ENCODE measurements at regions not wholly inside any gene's neighbourhood (a gene's known extent, or its start where the extent isn't known, plus 50 kb on each side); places are given as distances from the start of the nearest gene placed in this dataset.

DNA sequence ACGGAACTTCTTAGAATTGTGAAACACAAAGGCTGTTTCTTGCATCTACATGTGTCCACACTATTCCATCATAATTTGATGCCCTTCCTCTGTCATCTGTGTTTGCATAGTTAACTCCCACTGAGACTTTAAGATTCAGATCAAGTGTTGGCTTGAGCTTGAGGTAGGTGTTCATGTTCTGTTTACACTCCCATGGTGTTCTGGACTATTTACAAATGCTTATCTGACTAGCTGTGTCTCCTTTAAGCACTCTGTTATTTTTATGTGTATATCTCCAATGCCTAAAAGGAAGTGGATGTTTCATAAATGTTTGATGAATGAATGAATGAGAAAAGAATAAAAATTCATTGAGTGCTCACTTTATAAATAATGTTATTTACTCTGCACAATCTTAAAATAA, 622.7 kb downstream of the RAB28 start:
- no peak for DNase-seq (ENCODE audit: low read depth)

DNA sequence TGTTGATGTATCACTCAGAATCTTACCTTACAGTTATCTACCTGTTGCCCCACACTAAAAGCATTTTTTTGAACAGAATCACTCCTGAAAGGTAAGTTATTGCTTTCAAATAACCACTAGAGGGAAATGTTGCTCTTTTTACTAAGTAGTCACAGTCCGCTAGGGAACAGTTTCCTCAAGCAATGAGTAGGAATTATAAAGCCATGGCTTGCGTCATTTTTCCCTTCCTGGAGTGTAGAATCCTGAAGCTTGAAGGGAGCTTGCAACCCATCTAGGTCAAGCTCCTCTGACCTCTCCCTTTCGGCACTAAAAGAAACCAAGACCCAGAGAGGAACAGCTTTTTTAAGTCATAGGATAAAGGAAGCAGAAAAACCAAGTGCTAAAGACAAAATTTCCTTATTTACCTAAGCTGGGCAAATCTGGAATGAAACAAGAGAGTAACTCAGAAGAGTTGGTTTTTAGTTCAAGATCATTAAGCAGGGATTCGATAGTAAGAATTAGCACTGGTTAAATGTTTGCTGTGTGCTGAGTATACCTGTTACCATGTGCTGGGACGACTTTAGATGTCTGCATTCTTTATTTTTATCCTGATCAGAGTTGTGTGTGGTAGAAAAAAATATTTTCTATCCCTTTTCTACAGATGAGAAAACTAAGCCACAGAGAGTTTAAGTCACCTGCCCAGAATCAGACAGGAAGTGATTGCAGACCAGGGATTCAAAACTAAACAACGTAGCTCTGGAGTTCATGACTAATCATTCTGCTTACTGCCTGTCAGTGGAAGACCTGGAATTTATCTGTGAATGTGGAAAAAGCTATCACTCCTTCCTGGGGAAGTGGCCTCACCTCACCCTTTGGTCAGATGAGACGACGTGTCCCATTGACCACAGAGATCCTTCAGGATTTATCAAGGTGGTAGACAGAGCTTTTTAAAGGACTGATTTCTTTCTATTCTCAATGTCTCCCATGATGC, 631.5 kb downstream of the RAB28 start:
- DNase-seq (ENCODE audit: low read depth): peak; percentile 57

DNA sequence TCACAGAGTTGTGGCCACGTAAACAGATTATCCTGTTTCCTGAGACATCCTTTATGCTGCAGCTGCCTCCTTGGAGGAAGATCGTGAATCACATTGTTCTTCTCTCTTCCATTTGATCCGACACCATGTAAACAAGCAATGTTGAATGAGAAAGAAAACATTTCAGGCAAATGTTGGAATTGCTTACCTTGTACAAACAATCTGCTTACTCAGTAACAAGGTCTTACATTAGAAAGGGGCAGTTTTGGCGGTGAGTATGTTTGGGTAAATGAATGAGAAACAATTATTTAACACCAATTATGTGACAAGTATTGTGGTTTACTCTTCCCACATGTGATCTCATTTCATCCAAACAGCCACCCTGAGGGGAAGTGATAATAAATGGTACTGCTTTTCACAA, 637.8 kb downstream of the RAB28 start:
- no peak for DNase-seq (ENCODE audit: low read depth)

DNA sequence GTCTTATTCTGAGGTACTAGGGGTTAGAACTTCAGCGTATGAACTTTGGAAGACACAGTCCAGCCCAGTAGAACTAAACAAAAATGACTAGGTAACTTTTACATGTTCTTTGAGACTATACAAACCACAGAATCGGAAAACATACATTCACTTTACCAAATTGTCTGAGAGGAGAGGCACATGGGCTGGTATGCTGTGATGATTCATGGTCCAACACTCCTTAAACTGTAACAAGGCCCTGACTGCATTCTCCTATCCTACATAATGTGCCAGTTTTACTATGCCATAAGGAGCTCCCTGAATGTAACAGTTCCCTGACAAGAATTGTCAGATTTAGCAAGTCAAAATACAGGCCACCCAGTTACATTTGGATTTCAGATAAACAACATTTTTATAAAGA, 640.0 kb downstream of the RAB28 start:
- DNase-seq (ENCODE audit: low read depth): no peak

DNA sequence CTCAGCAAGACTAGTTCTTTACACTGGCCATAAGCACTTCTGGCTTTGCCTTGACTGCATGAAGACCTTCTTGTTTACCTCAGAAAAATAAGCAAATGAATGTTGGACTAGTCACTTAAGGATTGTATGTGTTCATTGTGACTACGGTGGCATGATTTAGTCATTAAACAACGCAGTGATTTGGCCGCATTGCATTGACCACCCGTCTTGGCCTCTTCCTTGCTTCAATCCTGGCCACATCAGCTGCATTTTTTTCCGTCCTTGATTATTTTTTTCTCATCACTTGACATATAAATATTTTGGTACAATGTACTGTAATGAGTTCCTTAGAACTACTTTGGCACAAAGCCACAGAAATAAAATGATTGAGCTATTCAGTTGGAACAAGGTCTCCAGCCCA, 656.2 kb downstream of the RAB28 start:
- DNase-seq (ENCODE audit: low read depth): no peak

DNA sequence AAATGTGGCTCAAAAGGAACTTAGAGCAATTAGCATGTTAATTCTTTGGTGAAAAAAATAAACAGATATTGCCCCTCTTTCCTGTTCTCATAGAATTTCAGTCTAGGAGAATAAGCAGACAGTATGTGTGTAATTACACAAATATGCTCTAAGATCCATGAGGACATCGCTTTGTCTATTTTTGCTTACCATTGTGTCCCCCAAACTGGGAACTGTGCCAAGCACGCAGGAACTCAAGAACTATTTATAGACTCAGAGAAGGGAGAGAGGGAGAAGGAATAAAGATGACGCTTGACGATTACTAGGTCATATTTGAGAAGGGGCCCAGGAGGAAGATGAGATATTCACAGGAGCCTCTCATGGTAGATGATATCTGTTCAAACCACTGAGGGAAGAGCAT, 692.6 kb downstream of the RAB28 start:
- DNase-seq (ENCODE audit: low read depth): no peak

DNA sequence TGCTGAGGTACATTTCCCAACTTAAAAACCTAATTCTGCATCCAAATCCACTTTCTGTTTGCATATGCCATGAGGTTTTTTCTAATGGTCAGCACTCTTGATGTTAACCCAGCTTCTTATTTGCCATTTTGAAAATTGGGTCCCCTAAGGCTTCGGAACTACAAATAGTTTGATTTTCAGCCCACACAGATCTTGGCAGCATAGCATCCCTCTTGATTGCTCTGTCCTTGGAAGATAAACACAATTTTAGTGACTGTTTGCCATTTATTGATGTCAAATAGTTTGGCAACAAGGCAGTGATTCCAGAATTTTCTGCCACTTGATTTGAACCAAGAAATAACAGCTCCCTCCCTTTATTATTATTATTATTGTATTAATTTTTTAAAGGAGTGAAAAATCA, 696.9 kb downstream of the RAB28 start:
- DNase-seq (ENCODE audit: low read depth): no peak

DNA sequence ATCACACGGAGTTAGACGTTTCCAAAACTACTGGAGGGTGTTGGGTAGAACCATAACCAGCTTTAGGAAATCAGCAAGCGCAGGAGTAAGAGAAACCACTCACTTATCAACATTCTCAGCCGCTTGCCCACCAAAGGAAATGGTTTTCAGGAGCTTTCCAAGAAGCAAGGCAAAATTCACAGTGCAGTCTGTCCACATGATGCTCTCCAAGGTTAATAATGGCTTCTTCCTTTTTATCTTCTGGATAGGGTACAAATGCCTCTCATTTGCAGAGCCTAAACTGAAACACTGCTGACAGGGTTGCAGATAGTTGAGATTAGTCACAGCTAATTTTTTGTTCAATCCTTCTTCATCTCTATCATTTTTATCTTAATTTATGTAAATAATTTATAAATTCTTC, 705.4 kb downstream of the RAB28 start:
- DNase-seq (ENCODE audit: low read depth): no peak

DNA sequence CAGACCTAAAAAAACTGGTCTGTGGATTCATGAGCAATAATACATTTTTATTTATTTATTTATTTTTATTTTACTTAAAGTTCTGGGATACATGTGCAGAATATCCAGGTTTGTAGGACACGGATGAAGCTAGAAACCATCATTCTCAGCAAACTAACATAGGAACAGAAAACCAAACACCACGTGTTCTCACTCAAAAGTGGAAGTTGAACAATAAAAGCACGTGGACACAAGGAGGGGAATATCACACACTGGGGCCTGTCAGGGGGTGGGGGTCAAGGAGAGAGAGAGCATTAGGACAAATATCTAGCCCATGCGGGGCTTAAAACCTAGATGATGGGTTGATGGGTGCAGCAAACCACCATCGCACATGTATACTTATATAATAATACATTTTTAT, 705.9 kb downstream of the RAB28 start:
- DNase-seq (ENCODE audit: low read depth): no peak

DNA sequence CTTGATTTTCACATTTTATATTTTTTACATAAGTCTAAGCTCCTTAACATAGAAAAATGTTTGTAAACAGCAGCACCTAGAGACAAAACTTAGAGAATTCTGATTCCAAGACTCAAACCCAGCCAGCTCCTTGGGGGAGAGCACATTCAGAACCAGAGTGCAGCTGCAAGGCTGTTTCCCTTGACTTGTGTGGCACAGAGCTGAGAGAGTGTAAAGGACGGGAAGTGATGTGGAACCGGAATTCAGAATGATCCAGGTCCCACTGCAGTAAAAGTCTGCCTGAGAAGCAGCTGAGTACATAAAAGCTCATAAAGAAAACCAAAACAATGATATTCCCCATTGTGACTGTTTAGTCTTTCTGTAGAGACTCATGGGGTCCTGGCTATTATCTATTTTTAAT, 713.8 kb downstream of the RAB28 start:
- DNase-seq (ENCODE audit: low read depth): no peak

DNA sequence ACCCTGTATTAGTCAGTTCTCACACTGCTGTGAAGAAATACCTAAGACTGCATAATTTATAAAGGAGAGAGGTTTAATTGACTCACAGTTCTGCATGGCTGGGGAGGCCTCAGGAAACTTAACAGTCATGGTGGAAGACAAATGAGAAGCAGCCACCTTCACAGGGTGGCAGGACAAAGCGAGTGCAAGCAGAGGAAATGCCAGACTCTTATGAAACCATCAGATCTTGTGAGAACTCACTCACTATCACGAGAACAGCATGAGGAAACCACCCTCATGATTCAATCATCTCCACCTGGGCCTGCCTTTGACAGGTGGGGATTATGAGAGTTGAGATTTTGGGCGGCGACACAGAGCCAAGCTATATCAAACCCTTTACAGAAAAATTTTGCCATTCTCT, 722.4 kb downstream of the RAB28 start:
- no peak for DNase-seq (ENCODE audit: low read depth)

DNA sequence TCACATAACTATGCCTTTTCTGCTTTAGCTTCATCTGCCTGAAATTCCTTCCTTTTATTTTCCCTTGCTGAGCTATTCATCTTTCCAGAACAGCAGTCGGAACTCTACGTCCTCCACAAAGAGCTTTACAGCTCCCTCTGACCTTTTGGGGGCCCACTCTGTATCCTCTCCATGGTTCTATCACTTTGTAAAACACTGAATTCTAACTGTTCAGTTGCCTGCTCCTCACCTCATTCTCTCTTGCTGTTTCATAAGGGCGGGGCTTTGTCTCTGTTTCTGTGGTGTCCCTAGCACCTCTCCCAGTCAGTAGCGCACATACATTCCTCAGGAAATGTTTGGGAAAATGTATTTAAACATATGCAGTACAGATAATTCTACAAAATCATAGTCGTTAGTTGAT, 737.0 kb downstream of the RAB28 start:
- no peak for DNase-seq (ENCODE audit: low read depth)

DNA sequence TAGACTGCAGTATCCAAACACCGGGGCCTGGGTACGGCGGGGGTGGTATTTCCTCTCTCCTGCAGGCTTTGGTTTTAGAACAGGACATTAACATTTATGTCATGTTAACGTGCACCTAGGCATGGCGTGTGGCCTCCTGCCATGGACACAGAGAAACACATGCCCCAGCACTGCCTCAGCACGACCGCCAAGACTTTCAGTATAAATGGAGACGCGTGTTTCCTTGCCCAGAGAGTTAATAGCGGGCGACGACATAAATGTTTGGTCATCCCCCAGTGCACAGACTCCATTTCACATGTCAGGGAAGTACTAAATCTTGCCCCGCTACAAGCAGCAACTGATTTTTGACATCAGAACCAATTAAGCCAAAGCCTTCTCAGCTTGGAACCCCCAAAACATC, 737.9 kb downstream of the RAB28 start:
- no peak for DNase-seq (ENCODE audit: low read depth)

DNA sequence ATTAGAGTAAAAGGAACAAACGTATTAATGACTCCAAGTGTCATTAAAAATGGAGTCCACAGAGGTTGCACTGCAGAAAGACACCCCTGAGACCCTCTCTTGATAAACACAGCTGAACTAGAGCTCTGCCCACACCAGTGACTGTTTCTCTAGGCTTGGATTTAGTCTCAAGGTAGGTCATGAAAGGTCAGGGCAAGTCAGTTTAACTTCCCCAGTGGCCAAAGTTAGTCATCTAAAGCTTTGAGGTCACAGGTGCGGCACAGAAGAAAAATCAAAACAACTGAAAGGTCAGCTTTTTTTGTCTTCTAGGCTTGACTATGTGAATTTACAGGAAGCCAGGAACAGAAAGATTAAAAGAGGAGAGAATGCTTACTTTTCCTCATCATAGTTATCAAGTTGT, 749.6 kb downstream of the RAB28 start:
- no peak for DNase-seq (ENCODE audit: low read depth)

DNA sequence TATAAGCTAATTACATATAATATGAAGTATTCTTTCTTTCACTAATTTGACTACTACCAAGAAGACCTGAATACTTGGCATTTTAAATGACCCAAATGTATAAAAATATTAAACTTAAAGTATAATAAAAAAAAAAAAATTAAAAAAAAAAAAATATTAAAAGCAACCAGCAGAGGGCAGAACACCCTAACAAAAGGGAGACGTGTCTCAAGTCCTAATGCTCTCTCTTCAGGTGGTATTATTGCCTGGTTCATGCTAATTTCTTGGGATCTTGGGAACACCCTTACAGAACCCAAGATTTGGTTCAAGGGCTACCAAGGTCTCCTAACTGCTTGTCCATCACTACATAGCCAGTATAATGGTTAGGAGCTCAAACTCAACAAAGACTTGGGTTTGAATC, 754.8 kb downstream of the RAB28 start:
- DNase-seq (ENCODE audit: low read depth): peak; percentile 1

DNA sequence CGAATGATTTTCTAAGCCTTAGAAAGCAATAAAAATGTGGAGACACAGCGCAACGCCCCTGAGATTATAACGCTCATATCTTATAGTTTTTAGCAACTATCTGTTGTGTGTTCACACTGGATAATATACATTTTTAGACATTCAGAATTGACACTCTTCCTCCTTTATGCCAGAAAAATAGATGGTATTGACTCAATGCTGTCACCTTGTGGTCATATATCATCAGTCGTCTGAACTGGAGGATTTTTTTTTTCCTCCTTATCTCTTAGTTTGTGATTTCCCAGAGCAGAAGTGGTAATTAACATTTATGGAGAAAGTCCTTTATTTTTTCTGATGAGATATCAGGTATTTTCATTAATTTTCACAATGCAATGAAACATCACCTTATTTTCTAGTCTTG, 759.6 kb downstream of the RAB28 start:
- peak; percentile 2 for DNase-seq (ENCODE audit: low read depth)

DNA sequence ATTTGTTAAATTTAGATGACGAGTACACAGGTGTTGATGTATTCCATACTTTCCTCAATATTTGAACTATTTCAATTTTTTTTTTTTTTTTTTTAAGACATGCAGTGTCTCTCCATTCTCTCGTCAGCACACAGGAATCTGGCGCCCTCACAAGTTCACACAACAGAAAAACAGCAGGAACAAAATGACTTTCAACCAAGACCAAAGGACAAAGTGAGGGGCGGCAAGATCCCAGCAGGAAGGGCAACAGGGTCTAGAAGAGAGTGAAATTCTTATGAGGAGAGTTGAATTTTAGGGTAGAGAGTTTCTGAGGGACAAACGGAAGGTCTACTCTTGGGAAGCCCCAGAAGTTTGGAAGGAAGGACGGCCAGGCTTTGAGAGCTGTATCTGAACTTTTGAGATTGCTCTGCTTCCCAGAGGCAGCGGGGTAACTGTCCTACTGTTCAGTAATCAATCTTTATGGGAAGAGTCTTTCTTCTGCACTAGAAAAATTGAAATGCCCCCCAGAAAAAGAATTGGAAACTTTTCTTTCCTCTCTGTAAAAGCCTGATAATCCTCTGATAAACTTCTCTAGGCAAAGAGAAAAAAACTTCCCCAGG, 760.2 kb downstream of the RAB28 start:
- peak; percentile 0 for DNase-seq (ENCODE audit: low read depth)

DNA sequence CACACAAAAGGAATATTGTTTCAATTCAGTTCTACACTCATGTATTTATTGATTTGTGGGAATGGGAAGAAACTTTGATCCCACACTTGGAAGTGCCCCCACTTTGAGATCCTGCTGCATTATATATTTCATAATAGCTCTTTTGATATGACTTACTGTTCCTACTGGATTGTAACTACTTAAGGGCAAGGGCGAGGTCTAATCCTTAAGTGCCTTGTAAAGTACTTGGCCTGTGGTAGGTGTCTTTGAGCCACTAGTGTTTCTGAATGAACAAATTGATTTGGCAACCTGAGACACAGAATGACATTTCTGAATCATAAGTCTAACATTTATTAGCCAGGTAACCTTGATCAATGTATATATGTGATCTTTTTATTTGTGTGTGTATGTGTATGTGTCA, 767.2 kb downstream of the RAB28 start:
- no peak for DNase-seq (ENCODE audit: low read depth)

DNA sequence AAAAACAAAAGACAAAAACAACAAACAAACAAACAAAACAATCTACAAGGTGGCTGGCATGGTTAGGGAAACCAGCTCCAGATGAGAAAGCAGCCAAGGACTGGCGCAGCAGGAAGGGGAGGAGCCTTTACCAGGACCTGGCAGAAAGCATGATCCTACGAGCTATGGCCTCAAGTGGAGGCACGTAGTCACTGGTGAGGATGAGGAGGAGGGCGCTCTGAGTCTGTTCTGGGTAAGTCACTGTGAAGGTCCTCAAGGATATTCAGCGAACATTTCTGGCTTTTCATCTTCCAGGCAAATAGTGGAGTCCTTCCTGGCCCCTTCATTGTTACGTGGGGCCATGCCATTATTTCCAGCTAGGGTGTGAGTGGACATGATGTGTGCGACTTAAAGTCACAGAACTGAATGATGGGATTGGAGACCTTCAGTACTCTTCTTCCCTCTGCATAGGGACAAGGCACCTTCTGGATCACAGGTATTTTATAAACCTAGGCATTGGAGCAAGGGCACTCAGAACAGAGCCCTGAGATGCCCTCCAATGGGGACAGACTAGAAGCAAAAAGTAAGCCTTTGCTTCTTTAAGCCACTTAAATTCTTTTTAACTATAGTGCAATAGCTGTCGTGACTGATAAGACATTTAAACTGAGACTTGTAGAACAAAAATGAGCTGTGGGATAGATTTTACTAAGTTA, 771.3 kb downstream of the RAB28 start:
- DNase-seq (ENCODE audit: low read depth): no peak

DNA sequence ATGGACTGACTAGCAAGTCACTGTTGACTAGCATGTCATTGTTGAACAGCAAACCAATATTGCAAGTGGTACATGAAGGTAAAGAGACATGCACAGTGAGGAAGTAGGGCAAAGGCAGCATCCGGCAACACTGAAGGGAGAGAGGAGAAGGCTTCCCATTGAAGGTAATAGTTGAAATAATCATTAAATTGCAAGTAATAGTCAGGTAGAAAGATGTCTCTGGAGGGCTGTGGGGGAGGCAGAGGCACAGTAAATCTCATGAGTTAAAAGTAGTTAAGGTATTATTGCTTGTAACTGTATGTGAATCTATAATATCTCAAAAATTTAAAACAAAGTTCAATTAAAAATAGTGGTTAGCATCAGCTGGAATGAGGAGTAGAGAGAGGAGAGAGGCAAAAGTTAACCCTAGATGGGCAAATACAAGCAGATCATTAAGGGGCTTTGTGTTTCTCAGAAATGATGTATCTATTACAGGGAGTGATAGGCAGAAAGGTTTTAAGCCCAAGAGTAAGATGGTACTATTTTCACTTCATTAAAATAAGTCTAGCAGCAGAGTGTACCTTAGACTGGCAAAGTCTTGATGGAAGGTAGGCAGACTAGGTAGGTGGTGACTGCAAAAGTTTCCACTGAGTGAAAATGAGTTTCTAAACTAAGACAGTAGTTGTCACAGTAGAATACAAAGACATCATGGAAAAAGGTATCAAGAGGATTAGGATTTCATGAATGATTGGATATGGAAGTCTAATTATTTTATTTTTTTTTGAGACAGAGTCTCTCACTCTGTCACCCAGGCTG, 776.6 kb downstream of the RAB28 start:
- no peak for DNase-seq (ENCODE audit: low read depth)

DNA sequence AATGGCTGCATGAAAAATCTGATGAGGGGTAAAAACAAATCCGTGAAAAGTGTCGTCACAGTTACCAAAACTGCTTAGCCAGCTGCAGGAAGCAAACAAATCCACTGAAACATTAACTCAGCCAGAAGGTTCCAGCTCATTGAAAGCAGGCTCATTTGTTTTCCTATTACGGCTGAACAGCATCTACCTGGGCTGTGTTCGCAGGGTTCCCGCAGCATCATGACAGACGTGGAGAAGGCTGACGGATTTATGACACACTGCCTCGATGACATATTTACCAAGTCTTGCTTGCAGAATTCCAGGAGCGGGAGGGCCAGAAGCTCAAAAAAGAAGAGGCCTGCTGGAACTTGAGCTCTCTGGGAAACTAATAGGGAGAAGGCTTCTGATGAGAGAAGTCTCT, 781.1 kb downstream of the RAB28 start:
- no peak for DNase-seq (ENCODE audit: low read depth)

DNA sequence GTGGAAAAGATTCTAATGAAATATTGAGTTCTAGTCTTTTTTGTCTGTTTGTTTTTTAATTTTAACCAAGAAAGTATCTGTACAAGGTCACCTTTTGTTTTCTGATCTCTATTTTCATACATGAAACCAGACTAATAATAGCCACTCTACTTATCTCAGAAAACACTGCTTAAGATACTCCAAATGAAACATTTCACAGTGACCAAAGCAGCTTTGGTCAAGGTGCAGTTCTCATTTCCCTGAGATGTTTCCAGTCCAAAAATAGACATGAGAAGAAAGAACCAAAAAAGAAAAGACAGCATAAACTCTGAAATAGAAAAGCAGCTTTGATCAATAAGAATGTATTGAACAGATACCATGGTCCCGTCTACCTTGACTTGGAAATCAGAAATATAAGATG, 782.8 kb downstream of the RAB28 start:
- no peak for DNase-seq (ENCODE audit: low read depth)
